HFFc6 (cell line): ENCODE measurements at regions not wholly inside any gene's neighbourhood (a gene's known extent, or its start where the extent isn't known, plus 50 kb on each side); places are given as distances from the start of the nearest gene placed in this dataset.

Experiments used
- DNase-seq: peaks from one replicate; pipeline ENCODE4 v3.0.0-alpha.2; 2018
- H3K27ac Mint-ChIP-seq: 2 replicates; pipeline ENCODE4 v1.8.0; 2020; ENCODE audit warnings: mild to moderate bottlenecking, mixed read lengths
- H3K27me3 Mint-ChIP-seq: 2 replicates; pipeline ENCODE4 v1.8.0; 2021; ENCODE audit warnings: mild to moderate bottlenecking, moderate library complexity, mixed read lengths; ENCODE audit not compliant: insufficient read depth
- H3K36me3 Mint-ChIP-seq: 2 replicates; pipeline ENCODE4 v1.8.0; 2021; ENCODE audit warnings: low read depth, mixed read lengths
- H3K4me1 Mint-ChIP-seq: 2 replicates; pipeline ENCODE4 v1.8.0; 2020; ENCODE audit warnings: low read depth, mixed read lengths
- H3K4me3 Mint-ChIP-seq: 2 replicates; pipeline ENCODE4 v1.8.0; 2020; ENCODE audit warnings: mild to moderate bottlenecking, moderate library complexity, mixed read lengths
- H3K9me3 Mint-ChIP-seq: 2 replicates; pipeline ENCODE4 v1.8.0; 2020; ENCODE audit warnings: mild to moderate bottlenecking, mixed read lengths
- TF ChIP-seq, protein P1 (sequence below): fragments of 200-600 bp; sonication (generic); IDR thresholded peaks from 2 replicates; pipeline ENCODE4 v1.5.0; 2021; ENCODE audit warnings: antibody characterized with exemption, mild to moderate bottlenecking

DNA sequence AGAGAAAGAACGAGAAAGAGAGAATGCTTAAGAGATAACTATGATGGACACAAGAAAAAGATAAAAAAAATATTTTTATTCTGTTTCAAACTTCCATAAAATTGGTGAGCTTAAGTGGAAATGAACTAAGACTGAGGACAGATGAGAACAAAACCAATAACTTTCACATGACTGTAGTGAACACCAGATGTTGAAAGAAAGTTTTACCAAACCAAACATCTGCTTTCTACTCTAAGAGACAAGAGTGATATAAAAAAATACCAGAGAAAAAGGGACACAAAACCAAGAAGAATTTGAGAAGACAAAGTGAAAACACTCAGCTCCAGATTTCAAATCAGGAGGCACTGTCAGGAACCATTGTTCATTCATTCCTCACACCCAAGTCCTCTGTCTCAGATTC is 147.9 kb downstream of the IMPG2 start:
- no peaks in the 10 kb centered on the region; the same call in none of the 2 replicates for H3K27me3 Mint-ChIP-seq
- H3K9me3 Mint-ChIP-seq, result no peaks in the 10 kb centered on the region
- DNase-seq, result no peak
- H3K4me3 Mint-ChIP-seq, result no peak overlapping the region
- no peaks in the 10 kb centered on the region for H3K36me3 Mint-ChIP-seq
- no peak overlapping the region for H3K27ac Mint-ChIP-seq
- H3K4me1 Mint-ChIP-seq, result peaks cover 5% of the 10 kb centered on the region; the same call in 1 of the 2 replicates
- TF ChIP-seq, protein P1, sequence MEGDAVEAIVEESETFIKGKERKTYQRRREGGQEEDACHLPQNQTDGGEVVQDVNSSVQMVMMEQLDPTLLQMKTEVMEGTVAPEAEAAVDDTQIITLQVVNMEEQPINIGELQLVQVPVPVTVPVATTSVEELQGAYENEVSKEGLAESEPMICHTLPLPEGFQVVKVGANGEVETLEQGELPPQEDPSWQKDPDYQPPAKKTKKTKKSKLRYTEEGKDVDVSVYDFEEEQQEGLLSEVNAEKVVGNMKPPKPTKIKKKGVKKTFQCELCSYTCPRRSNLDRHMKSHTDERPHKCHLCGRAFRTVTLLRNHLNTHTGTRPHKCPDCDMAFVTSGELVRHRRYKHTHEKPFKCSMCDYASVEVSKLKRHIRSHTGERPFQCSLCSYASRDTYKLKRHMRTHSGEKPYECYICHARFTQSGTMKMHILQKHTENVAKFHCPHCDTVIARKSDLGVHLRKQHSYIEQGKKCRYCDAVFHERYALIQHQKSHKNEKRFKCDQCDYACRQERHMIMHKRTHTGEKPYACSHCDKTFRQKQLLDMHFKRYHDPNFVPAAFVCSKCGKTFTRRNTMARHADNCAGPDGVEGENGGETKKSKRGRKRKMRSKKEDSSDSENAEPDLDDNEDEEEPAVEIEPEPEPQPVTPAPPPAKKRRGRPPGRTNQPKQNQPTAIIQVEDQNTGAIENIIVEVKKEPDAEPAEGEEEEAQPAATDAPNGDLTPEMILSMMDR, result no peak

DNA sequence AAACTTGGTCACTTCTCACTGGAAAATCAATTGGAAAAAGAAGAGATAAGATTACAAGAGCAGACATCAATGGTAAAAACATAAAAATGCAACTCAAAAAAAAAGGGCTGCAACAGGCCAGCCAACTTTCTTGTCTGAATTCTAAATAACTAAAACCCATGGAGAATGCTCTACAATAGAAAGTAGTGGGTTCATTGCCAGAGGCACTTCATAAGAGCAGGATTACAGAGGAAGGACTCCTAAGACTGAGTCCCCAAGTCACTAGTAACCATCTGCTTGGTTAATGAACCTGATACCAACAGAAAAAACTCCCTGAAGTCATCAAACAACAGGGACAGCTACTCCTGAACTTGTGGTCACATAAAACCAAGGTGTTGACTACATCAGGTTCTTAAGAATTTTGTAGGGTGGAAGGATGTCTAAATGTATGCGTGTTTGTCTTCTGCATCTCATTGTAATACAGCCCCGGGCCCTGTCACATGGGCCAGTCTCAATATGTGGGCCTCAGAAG is 148.6 kb downstream of the IMPG2 start:
- TF ChIP-seq, protein P1, result no peak
- no peaks in the 10 kb centered on the region for H3K9me3 Mint-ChIP-seq
- no peak for DNase-seq
- no peaks in the 10 kb centered on the region; the same call in 1 of the 2 replicates for H3K27me3 Mint-ChIP-seq
- H3K27ac Mint-ChIP-seq, result no peak overlapping the region
- H3K4me1 Mint-ChIP-seq, result peaks cover 5% of the 10 kb centered on the region; the same call in 1 of the 2 replicates
- no peak overlapping the region for H3K4me3 Mint-ChIP-seq
- H3K36me3 Mint-ChIP-seq, result no peaks in the 10 kb centered on the region

DNA sequence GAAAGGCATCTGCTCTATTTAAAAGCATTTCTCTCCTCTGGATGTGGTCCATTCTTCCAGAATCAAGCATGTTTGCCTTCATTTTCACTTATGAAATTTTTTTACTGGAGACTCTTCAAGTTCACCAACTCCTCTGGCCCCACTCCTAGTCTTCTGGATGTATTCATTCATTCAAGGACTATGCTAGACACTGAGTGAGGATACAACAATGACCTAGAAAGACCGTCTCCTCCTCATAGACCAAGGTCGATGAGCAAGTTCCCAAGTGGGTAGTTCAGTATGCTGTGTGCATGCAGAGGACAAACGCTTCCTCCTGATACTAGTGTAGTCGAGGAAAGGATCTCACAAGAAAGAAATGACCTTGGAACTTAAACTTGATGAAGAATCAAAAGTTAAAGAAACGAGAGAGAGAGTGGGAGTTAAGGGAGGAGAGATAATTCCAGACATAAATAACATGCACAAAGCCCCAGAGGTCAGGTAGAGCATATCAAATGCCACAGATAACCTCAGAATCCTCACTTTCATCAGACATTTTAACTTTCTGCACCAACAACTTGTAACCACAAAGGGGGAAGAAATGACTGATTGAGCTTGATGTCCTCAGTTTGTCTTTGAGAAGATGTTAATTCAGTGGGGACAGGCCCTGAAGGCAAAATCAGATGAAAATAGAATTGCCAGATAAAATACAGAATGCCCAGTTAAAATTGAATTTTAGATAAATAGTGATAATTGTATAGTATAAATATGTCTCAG is 149.4 kb downstream of the IMPG2 start:
- Mint-ChIP-seq H3K36me3 (no peaks in the 10 kb centered on the region), H3K27me3 (no peaks in the 10 kb centered on the region; the same call in 1 of the 2 replicates), H3K27ac (no peak overlapping the region), H3K4me3 (no peak overlapping the region), H3K4me1 (peaks cover 5% of the 10 kb centered on the region; the same call in 1 of the 2 replicates), H3K9me3 (no peaks in the 10 kb centered on the region)
- DNase-seq, result no peak
- TF ChIP-seq, protein P1, result no peak

DNA sequence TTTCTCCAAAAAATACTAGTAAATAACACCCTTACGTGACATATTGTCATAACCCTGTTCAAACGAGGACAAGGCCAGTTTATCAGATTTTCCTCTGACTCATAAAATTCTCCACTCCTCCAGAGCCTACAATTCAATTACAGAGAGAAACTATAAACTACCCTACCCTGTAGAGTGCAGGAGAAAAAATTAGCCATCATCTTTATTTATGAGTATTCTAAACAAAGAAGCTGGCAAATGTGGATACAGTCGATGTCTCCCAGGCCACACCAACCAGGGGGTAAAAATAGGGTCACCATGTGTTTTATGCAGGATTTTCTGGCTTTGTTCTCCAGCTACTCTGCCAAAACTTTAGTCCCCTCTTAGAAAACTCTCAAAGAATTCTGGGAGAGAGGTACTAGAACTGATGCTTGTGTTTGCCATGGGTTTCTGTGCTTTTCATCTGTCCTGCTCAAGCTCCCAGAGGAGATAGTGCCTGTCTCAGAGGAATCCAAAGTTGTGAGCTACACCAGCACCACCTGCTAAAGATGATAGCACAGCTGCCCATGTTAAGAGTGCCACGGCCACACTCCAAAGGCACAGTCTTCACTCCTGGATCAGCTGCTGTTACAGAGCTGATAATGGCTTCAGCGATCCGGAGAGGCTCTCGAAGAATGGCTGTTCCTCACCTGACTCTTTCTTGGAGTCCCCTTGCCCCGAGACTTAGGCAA is 150.2 kb downstream of the IMPG2 start:
- peaks cover 5% of the 10 kb centered on the region; the same call in 1 of the 2 replicates for H3K4me1 Mint-ChIP-seq
- no peaks in the 10 kb centered on the region; the same call in 1 of the 2 replicates for H3K27me3 Mint-ChIP-seq
- H3K27ac Mint-ChIP-seq, result no peak overlapping the region
- no peak overlapping the region for H3K4me3 Mint-ChIP-seq
- DNase-seq, result no peak
- no peaks in the 10 kb centered on the region for H3K9me3 Mint-ChIP-seq
- TF ChIP-seq, protein P1, result no peak
- no peaks in the 10 kb centered on the region for H3K36me3 Mint-ChIP-seq

DNA sequence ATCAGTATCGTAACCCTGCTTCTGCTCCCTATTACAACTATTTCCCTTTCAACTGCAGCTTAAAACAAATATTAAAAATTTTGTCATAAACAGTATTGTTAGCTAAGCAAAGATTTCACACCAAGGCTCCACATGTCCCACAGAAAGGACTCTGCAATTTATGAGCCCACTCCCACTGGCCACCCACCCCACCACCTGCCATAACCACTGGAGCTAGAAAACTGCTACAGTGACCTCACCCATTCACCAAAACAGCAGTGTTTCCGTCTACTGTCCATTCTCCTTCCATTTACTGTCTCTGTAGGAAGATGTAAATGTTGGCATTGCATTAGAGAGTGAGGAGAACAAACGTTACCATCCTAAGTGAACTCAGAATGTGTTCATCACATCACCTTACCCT is 150.9 kb downstream of the IMPG2 start:
- peaks cover 5% of the 10 kb centered on the region; the same call in 1 of the 2 replicates for H3K4me1 Mint-ChIP-seq

More for the DNA sequence above, 150.9 kb downstream of the IMPG2 start:
- Mint-ChIP-seq H3K27ac (no peak overlapping the region), H3K36me3 (no peaks in the 10 kb centered on the region), H3K27me3 (no peaks in the 10 kb centered on the region; the same call in 1 of the 2 replicates), H3K4me3 (no peak overlapping the region), H3K9me3 (no peaks in the 10 kb centered on the region)
- TF ChIP-seq, protein P1, result no peak
- DNase-seq, result no peak
